A549 (cell line): ENCODE measurements at regions not wholly inside any gene's neighbourhood (a gene's known extent, or its start where the extent isn't known, plus 50 kb on each side); places are given as distances from the start of the nearest gene placed in this dataset.

Experiments used
- ATAC-seq, 2 experiments: fragments of 200-7000 bp in 1 of 2; fragments of >200 bp in 1 of 2; cut with Nextera tagmentation in 1 of 2; cut with Tn5 transposase in 1 of 2; 3 replicates each; pipeline versions ENCODE4 v1.8.0 to v1.9.1; 2018 to 2020; ENCODE audit warnings: mild to moderate bottlenecking in 1 of 2, moderate library complexity in 1 of 2
- CTCF ChIA-PET: fragments of 300-600 bp; sonication (Branson Sonifier 250); formaldehyde crosslinking; extraction: SDS; loops from one replicate; lab custom pipeline; 2021; ENCODE audit warnings: antibody characterized with exemption, inconsistent platforms; lab: Yijun Ruan, JAX
- POLR2A ChIA-PET: fragments of 350-600 bp; formaldehyde crosslinking; extraction: SDS; loops from one replicate; lab custom pipeline; 2021; ENCODE audit warnings: antibody characterized with exemption, inconsistent platforms; lab: Yijun Ruan, JAX
- DNase-seq, 2 experiments: peaks; one replicate each; pipeline versions ENCODE4 v3.0.0 to v3.0.0-alpha.2; 2011 to 2016; ENCODE audit warnings: low read depth in 1 of 2, low spot score in 1 of 2
- FAIRE-seq: peaks from 2 replicates; lab custom pipeline; 2011; peaks lifted over from hg19 to GRCh38; lab: Jason Lieb, UNC
- H3K27ac ChIP-seq, 2 experiments: fragments of >200 bp; sonication (Bioruptor Twin); formaldehyde crosslinking; 3 replicates each; pipeline ENCODE4 v1.5.1; 2016 to 2017
- H3K4me1 ChIP-seq: fragments of >200 bp; sonication (Bioruptor Twin); formaldehyde crosslinking; 3 replicates; pipeline ENCODE4 v1.6.1; 2016
- H3K4me2 ChIP-seq: fragments of >200 bp; sonication (Bioruptor Twin); formaldehyde crosslinking; 3 replicates; pipeline ENCODE4 v1.6.1; 2016
- H3K4me3 ChIP-seq: fragments of >200 bp; sonication (Bioruptor Twin); formaldehyde crosslinking; 3 replicates; pipeline ENCODE4 v1.5.1; 2016
- H3K9me3 ChIP-seq: fragments of >200 bp; sonication (Bioruptor Twin); formaldehyde crosslinking; 3 replicates; pipeline ENCODE4 v1.6.1; 2016
- ATOH8 ChIP-seq: fragments of 250-450 bp; sonication (Bioruptor Pico); IDR thresholded peaks from 2 replicates; pipeline ENCODE4 v1.5.0; 2020; ENCODE audit warnings: low read depth, mild to moderate bottlenecking, moderate library complexity
- BCL3 ChIP-seq: fragments of >200 bp; sonication (Bioruptor Twin); formaldehyde crosslinking; IDR thresholded peaks from 3 replicates; pipeline ENCODE4 v1.6.1; 2016
- BHLHE40 ChIP-seq: IDR thresholded peaks from 2 replicates; pipeline ENCODE4 v1.6.1; 2012; ENCODE audit warnings: low read depth, low read length, inconsistent platforms
- CBX2 ChIP-seq: fragments of 200-600 bp; sonication (generic); IDR thresholded peaks from 2 replicates; pipeline ENCODE4 v1.6.1; 2016; ENCODE audit warnings: low read depth, mild to moderate bottlenecking, borderline replicate concordance
- CBX8 ChIP-seq: fragments of 200-600 bp; sonication (generic); IDR thresholded peaks from 2 replicates; pipeline ENCODE4 v1.6.1; 2016
- CHD2 ChIP-seq: fragments of 150-350 bp; IDR thresholded peaks from 2 replicates; pipeline ENCODE4 v1.6.1; 2014; ENCODE audit warnings: low read length; ENCODE audit not compliant: partially characterized antibody
- CTCF ChIP-seq: fragments of >200 bp; sonication (Bioruptor Twin); formaldehyde crosslinking; IDR thresholded peaks from 3 replicates; pipeline ENCODE4 v1.5.1; 2016
- E2F6 ChIP-seq: IDR thresholded peaks from 2 replicates; pipeline ENCODE4 v1.6.1; 2012; ENCODE audit warnings: low read depth, borderline replicate concordance
- EHMT2 ChIP-seq: fragments of 200-600 bp; sonication (generic); IDR thresholded peaks from 2 replicates; pipeline ENCODE4 v1.6.1; 2016; ENCODE audit warnings: antibody characterized with exemption, low read depth, mild to moderate bottlenecking, moderate library complexity
- EP300 ChIP-seq, 2 experiments: fragments of >200 bp; sonication (Bioruptor Twin); formaldehyde crosslinking; IDR thresholded peaks; 2 replicates in 1 of 2; 3 replicates in 1 of 2; pipeline ENCODE4 v1.6.1; 2016 to 2017
- ESRRA ChIP-seq: fragments of 150-350 bp; IDR thresholded peaks from 2 replicates; pipeline ENCODE4 v1.6.1; 2014; ENCODE audit warnings: mild to moderate bottlenecking, low read length, borderline replicate concordance
- FOSB ChIP-seq: fragments of 250-450 bp; sonication (Bioruptor Pico); IDR thresholded peaks from 2 replicates; pipeline ENCODE4 v1.5.0; 2020; ENCODE audit warnings: mild to moderate bottlenecking, moderate library complexity
- GATA3 ChIP-seq: IDR thresholded peaks from 2 replicates; pipeline ENCODE4 v1.6.1; 2012; ENCODE audit warnings: borderline replicate concordance
- HDAC2 ChIP-seq: fragments of 200-600 bp; sonication (generic); IDR thresholded peaks from 2 replicates; pipeline ENCODE4 v1.6.1; 2016
- HOXA7 ChIP-seq: fragments of 250-450 bp; sonication (Bioruptor Pico); IDR thresholded peaks from 2 replicates; pipeline ENCODE4 v1.5.0; 2020; ENCODE audit warnings: mild to moderate bottlenecking, moderate library complexity
- HOXB5 ChIP-seq: fragments of 250-450 bp; sonication (Bioruptor Pico); IDR thresholded peaks from 2 replicates; pipeline ENCODE4 v1.5.0; 2020; ENCODE audit warnings: mild to moderate bottlenecking, moderate library complexity
- JUN ChIP-seq, 2 experiments: fragments of >200 bp; sonication (Bioruptor Twin); formaldehyde crosslinking; IDR thresholded peaks; 2 replicates in 1 of 2; 3 replicates in 1 of 2; pipeline ENCODE4 v1.6.1; 2016 to 2017
- MAZ ChIP-seq: fragments of 150-350 bp; IDR thresholded peaks from 2 replicates; pipeline ENCODE4 v1.6.1; 2014; ENCODE audit warnings: antibody characterized with exemption, low read depth, low read length, borderline replicate concordance
- NR3C1 ChIP-seq: fragments of >200 bp; sonication (Bioruptor Twin); formaldehyde crosslinking; IDR thresholded peaks from 3 replicates; pipeline ENCODE4 v1.6.1; 2017
- POLR2A ChIP-seq: IDR thresholded peaks from 2 replicates; pipeline ENCODE4 v1.6.1; 2012; ENCODE audit warnings: mild to moderate bottlenecking, low read length
- POLR2AphosphoS2 ChIP-seq: conservative IDR thresholded peaks from 2 replicates; pipeline ENCODE4 v1.6.1; 2012; ENCODE audit warnings: low read length, improper control_type of control experiment, inconsistent platforms
- RAD21 ChIP-seq, 2 experiments: fragments of >200 bp in 1 of 2; sonication (Bioruptor Twin) in 1 of 2; formaldehyde crosslinking in 1 of 2; IDR thresholded peaks in 1 of 2; conservative IDR thresholded peaks in 1 of 2; 2 replicates in 1 of 2; 3 replicates in 1 of 2; pipeline ENCODE4 v1.6.1; 2012 to 2018; ENCODE audit warnings: inconsistent platforms in 1 of 2
- RFX5 ChIP-seq: fragments of 450-650 bp; IDR thresholded peaks from 2 replicates; pipeline ENCODE4 v1.7.1; 2014; ENCODE audit warnings: antibody characterized with exemption, mild to moderate bottlenecking, moderate library complexity
- SMC3 ChIP-seq: fragments of >200 bp; sonication (Bioruptor Twin); formaldehyde crosslinking; IDR thresholded peaks from 3 replicates; pipeline ENCODE4 v1.6.1; 2018; ENCODE audit warnings: inconsistent platforms
- SREBF2 ChIP-seq: fragments of 450-650 bp; IDR thresholded peaks from 2 replicates; pipeline ENCODE4 v1.6.1; 2014; ENCODE audit warnings: mild to moderate bottlenecking, moderate library complexity
- ZFP36 ChIP-seq: fragments of 450-650 bp; IDR thresholded peaks from 2 replicates; pipeline ENCODE4 v1.6.1; 2014; ENCODE audit warnings: borderline replicate concordance; ENCODE audit not compliant: partially characterized antibody
- ZSCAN20 ChIP-seq: fragments of 250-450 bp; sonication (Bioruptor Pico); IDR thresholded peaks from 2 replicates; pipeline ENCODE4 v1.8.0; 2022; ENCODE audit warnings: mild to moderate bottlenecking, moderate library complexity
- WGBS: methylation state at CpG from one replicate; pipeline ENCODE4 v1.1.6; 2017; ENCODE audit errors: missing lambda C conversion rate; 5-methylcytosine and 5-hydroxymethylcytosine counted together

GRCh38 chr2:24438106-24438505 is 52.9 kb upstream of the NCOA1 start:
- no peak overlapping the region for H3K4me3 ChIP-seq
- no peak overlapping the region for H3K27ac ChIP-seq
- ATAC-seq (no peak), DNase-seq (no peak), FAIRE-seq (no peak)
- CTCF ChIA-PET = interaction anchor here (1.0 to 1.7 kb wide), 2 partner anchors 12 to 390 kb away, joined by 3 to 8 read pairs; no protein-coding TSS in a partner anchor
- no peaks in the 10 kb centered on the region for H3K4me1 ChIP-seq
- H3K9me3 ChIP-seq = no peaks in the 10 kb centered on the region
- TF ChIP-seq ESRRA (no peak), BCL3 (no peak), ZFP36 (no peak), ZSCAN20 (CRISPR knock-in tag) (no peak), CHD2 (no peak), CBX2 (no peak), E2F6 (no peak), POLR2AphosphoS2 (no peak), EHMT2 (no peak), HDAC2 (no peak), NR3C1 (no peak), FOSB (CRISPR knock-in tag) (no peak)
- H3K4me2 ChIP-seq = no peak overlapping the region
- POLR2A ChIA-PET = no interaction called here

- FAIRE-seq (no peak), ATAC-seq (peak in 1 of 2 experiments; percentile 30; a peak in 1 of 6 replicates), DNase-seq (no peak)
- TF ChIP-seq RAD21 (conservative IDR thresholded peaks at IDR 0.05 in 1 of 2, IDR thresholded peaks at IDR 0.05 in 1 of 2) (no peak), MAZ (no peak), JUN (IDR thresholded peaks at IDR 0.05) (no peak), EHMT2 (no peak), POLR2A (no peak)
- WGBS = 77% methylated on average over 13 of the region's 13 CpGs
- ChIA-PET CTCF (interaction anchor here (0.5 to 5.3 kb wide), 5 partner anchors 14 to 393 kb away, joined by 3 to 27 read pairs (median 12); no protein-coding TSS in a partner anchor), POLR2A (no interaction called here)
- H3K4me1 ChIP-seq = no peaks in the 10 kb centered on the region
- H3K9me3 ChIP-seq = no peaks in the 10 kb centered on the region
- H3K27ac ChIP-seq = no peak overlapping the region
- no peak overlapping the region for H3K4me2 ChIP-seq
- no peak overlapping the region for H3K4me3 ChIP-seq
Observed at GRCh38 chr2:24435391-24436316, 55.4 kb upstream of the NCOA1 start.

GRCh38 chr2:24434541-24434940 is 56.5 kb upstream of the NCOA1 start:
- no peak overlapping the region for H3K4me3 ChIP-seq
- 100% methylated on average over 1 of the region's 1 CpG for WGBS
- no peaks in the 10 kb centered on the region for H3K4me1 ChIP-seq
- no peak for FAIRE-seq
- DNase-seq = no peak
- ChIA-PET POLR2A (interaction anchor here (1.4 kb wide), 1 partner anchor 359 kb away, joined by 4 read pairs; the partner anchor contains the start of genes CENPO and PTRHD1), CTCF (interaction anchor here (1.4 to 5.3 kb wide), 5 partner anchors 12 to 762 kb away, joined by 3 to 27 read pairs (median 12); no protein-coding TSS in a partner anchor)
- H3K9me3 ChIP-seq = no peaks in the 10 kb centered on the region
- peak; percentile 14 to 35; a peak in 2 of 6 replicates for ATAC-seq
- no peak overlapping the region for H3K27ac ChIP-seq
- H3K4me2 ChIP-seq = no peak overlapping the region
- TF ChIP-seq CHD2 (no peak), SMC3 (no peak), HOXA7 (CRISPR knock-in tag) (no peak), SREBF2 (no peak), ATOH8 (CRISPR knock-in tag) (no peak), GATA3 (no peak), CTCF (no peak), EP300 (IDR thresholded peaks at IDR 0.05) (no peak), E2F6 (no peak), RFX5 (no peak), CBX8 (no peak), ESRRA (no peak), HOXB5 (CRISPR knock-in tag) (no peak), BHLHE40 (no peak)
- TF ChIP-seq, all 56 proteins: peak for 0
